HEK293 (cell line): ENCODE measurements at regions not wholly inside any gene's neighbourhood (a gene's known extent, or its start where the extent isn't known, plus 50 kb on each side); places are given as distances from the start of the nearest gene placed in this dataset.

Experiments used
- CTCF ChIA-PET: fragments of 350-600 bp; formaldehyde crosslinking; extraction: SDS; loops from one replicate; lab custom pipeline; 2021; ENCODE audit warnings: antibody characterized with exemption; lab: Yijun Ruan, JAX
- POLR2A ChIA-PET: fragments of 300-600 bp; formaldehyde crosslinking; extraction: SDS; loops from one replicate; lab custom pipeline; 2020; ENCODE audit warnings: antibody characterized with exemption, inconsistent platforms; lab: Yijun Ruan, JAX
- H3K27ac ChIP-seq: fragments of 200-500 bp; sonication (Bioruptor generic); 2 replicates; pipeline ENCODE4 v1.5.1; 2014; ENCODE audit warnings: low read depth, low read length, control low read depth, inconsistent platforms; ENCODE audit errors: extremely low read depth
- H3K36me3 ChIP-seq, 2 experiments: fragments of 200-500 bp in 1 of 2; sonication (Bioruptor generic) in 1 of 2; 1 replicate in 1 of 2; 2 replicates in 1 of 2; pipeline ENCODE4 v1.5.1; 2014 to 2017; ENCODE audit warnings: inconsistent platforms in 2 of 2, low read length in 2 of 2; ENCODE audit not compliant: control insufficient read depth in 2 of 2, insufficient read depth in 1 of 2
- H3K4me1 ChIP-seq: fragments of 200-500 bp; sonication (Bioruptor generic); 2 replicates; pipeline ENCODE4 v1.5.1; 2014; ENCODE audit warnings: mild to moderate bottlenecking, low read length, inconsistent platforms; ENCODE audit not compliant: control insufficient read depth, insufficient read depth
- H3K4me3 ChIP-seq: 2 replicates; pipeline ENCODE4 v1.5.1; 2011; ENCODE audit warnings: low read depth, mild to moderate bottlenecking, control low read depth, low read length, moderate library complexity
- H3K9me3 ChIP-seq: fragments of 200-500 bp; sonication (Bioruptor generic); 2 replicates; pipeline ENCODE4 v1.5.1; 2014; ENCODE audit warnings: low read depth, low read length, inconsistent platforms; ENCODE audit not compliant: control insufficient read depth, insufficient read depth
- ELK4 ChIP-seq: IDR thresholded peaks from 2 replicates; pipeline ENCODE4 v1.6.1; 2011; ENCODE audit warnings: mild to moderate bottlenecking, low read depth, low read length, borderline replicate concordance
- HOXD13 ChIP-seq: sonication (generic); formaldehyde crosslinking; IDR thresholded peaks from 2 replicates; pipeline ENCODE4 v1.8.0; 2022; ENCODE audit warnings: missing genetic modification reagents, borderline replicate concordance
- SCRT2 ChIP-seq: fragments of 450-650 bp; formaldehyde crosslinking; IDR thresholded peaks from 2 replicates; pipeline ENCODE4 v1.5.1; 2016; ENCODE audit warnings: missing biosample characterization, missing genetic modification characterization
- SETDB1 ChIP-seq: IDR thresholded peaks from one replicate; pipeline ENCODE4 v1.6.1; 2017; ENCODE audit warnings: mild to moderate bottlenecking, low read length, moderate library complexity, mixed read lengths; ENCODE audit not compliant: insufficient read length
- SP2 ChIP-seq: fragments of 450-650 bp; formaldehyde crosslinking; IDR thresholded peaks from 2 replicates; pipeline ENCODE4 v1.5.1; 2016; ENCODE audit warnings: missing biosample characterization, missing genetic modification characterization
- TSHZ1 ChIP-seq: fragments of 450-650 bp; formaldehyde crosslinking; IDR thresholded peaks from 2 replicates; pipeline ENCODE4 v1.5.1; 2016; ENCODE audit warnings: missing biosample characterization, missing genetic modification characterization, borderline replicate concordance
- ZBTB10 ChIP-seq: fragments of 450-650 bp; formaldehyde crosslinking; IDR thresholded peaks from 2 replicates; pipeline ENCODE4 v1.5.1; 2016; ENCODE audit warnings: missing biosample characterization, missing genetic modification characterization
- ZFHX2 ChIP-seq: fragments of 450-650 bp; formaldehyde crosslinking; conservative IDR thresholded peaks from 2 replicates; pipeline ENCODE4 v1.5.1; 2016; ENCODE audit warnings: missing biosample characterization, missing genetic modification characterization
- ZNF140 ChIP-seq: fragments of 450-650 bp; formaldehyde crosslinking; IDR thresholded peaks from 2 replicates; pipeline ENCODE4 v1.5.1; 2016; ENCODE audit warnings: missing biosample characterization, missing genetic modification characterization
- ZNF248 ChIP-seq: fragments of 450-650 bp; formaldehyde crosslinking; IDR thresholded peaks from 2 replicates; pipeline ENCODE4 v1.5.1; 2017; ENCODE audit warnings: missing biosample characterization, missing genetic modification characterization
- ZNF274 ChIP-seq, 2 experiments: fragments of 200-500 bp in 1 of 2; fragments of 450-650 bp in 1 of 2; sonication (Bioruptor generic) in 1 of 2; formaldehyde crosslinking in 1 of 2; IDR thresholded peaks; 2 replicates each; pipeline versions ENCODE4 v1.5.1 to v1.6.1; 2014 to 2016; ENCODE audit warnings: borderline replicate concordance in 1 of 2, inconsistent platforms in 1 of 2, low read length in 1 of 2, missing biosample characterization in 1 of 2, missing genetic modification characterization in 1 of 2
- ZNF311 ChIP-seq: fragments of 450-650 bp; formaldehyde crosslinking; IDR thresholded peaks from 2 replicates; pipeline ENCODE4 v1.5.1; 2017; ENCODE audit warnings: missing biosample characterization, missing genetic modification characterization, borderline replicate concordance
- ZNF37A ChIP-seq: fragments of 450-650 bp; IDR thresholded peaks from 2 replicates; pipeline ENCODE4 v1.5.1; 2018; ENCODE audit warnings: missing biosample characterization, missing genetic modification characterization
- ZNF623 ChIP-seq: fragments of 450-650 bp; formaldehyde crosslinking; IDR thresholded peaks from 2 replicates; pipeline ENCODE4 v1.5.1; 2016; ENCODE audit warnings: missing biosample characterization, missing genetic modification characterization
- ZNF639 ChIP-seq: fragments of 450-650 bp; formaldehyde crosslinking; IDR thresholded peaks from 2 replicates; pipeline ENCODE4 v1.5.1; 2016; ENCODE audit warnings: missing biosample characterization, missing genetic modification characterization
- ZNF658 ChIP-seq: fragments of 450-650 bp; formaldehyde crosslinking; IDR thresholded peaks from 2 replicates; pipeline ENCODE4; 2016; ENCODE audit warnings: missing biosample characterization, missing genetic modification characterization
- ZNF777 ChIP-seq: fragments of 450-650 bp; formaldehyde crosslinking; IDR thresholded peaks from 2 replicates; pipeline ENCODE4 v1.5.1; 2017; ENCODE audit warnings: missing biosample characterization, missing genetic modification characterization, borderline replicate concordance

GRCh38 chr6:104539173-104539572 is 320.5 kb downstream of the HACE1 start (continued):
- TF ChIP-seq TSHZ1 (no peak), ZNF140 (no peak), SETDB1 (no peak), ZNF311 (tag by site-specific recombination) (no peak)

GRCh38 chr6:104537872-104538271 is 321.8 kb downstream of the HACE1 start:
- Histone ChIP-seq H3K36me3 (no peaks in the 10 kb centered on the region), H3K4me3 (no peak overlapping the region), H3K27ac (no peak overlapping the region), H3K9me3 (no peaks in the 10 kb centered on the region), H3K4me1 (no peaks in the 10 kb centered on the region)
- TF ChIP-seq SP2 (tag by site-specific recombination) (no peak), ZNF248 (no peak), SCRT2 (tag by site-specific recombination) (no peak), ZBTB10 (tag by site-specific recombination) (no peak), ZFHX2 (tag by site-specific recombination) (no peak), ZNF658 (tag by site-specific recombination) (no peak), ZNF623 (tag by site-specific recombination) (no peak), ZNF37A (tag by site-specific recombination) (no peak), ZNF777 (tag by site-specific recombination) (no peak), ZNF639 (tag by site-specific recombination) (no peak), HOXD13 (CRISPR knock-in tag) (no peak), ELK4 (no peak), ZNF274 (IDR thresholded peaks at IDR 0.05; ENCODE audit: low read length) (no peak), ZNF274 (tag by site-specific recombination; IDR thresholded peaks at IDR 0.05; ENCODE audit: borderline replicate concordance) (no peak)
- ChIA-PET POLR2A (no interaction called here), CTCF (interaction anchor here (8.0 kb wide), 1 partner anchor 12 kb away, joined by 53 read pairs; no protein-coding TSS in a partner anchor)
